ENCODE measurements at regions not wholly inside any gene's neighbourhood (a gene's known extent, or its start where the extent isn't known, plus 50 kb on each side); places are given as distances from the start of the nearest gene placed in this dataset.

- H3K4me1 Mint-ChIP-seq = no peaks in the 10 kb centered on the region
- H3K36me3 Mint-ChIP-seq = no peaks in the 10 kb centered on the region
- H3K9me3 Mint-ChIP-seq = peaks cover 3% of the 10 kb centered on the region
- peaks cover 13% of the 10 kb centered on the region for H3K27me3 Mint-ChIP-seq
- no peak overlapping the region for H3K4me3 Mint-ChIP-seq
- DNase-seq = no peak
- H3K27ac Mint-ChIP-seq = no peak overlapping the region
Measured at GRCh38 chr1:198079432-198079951, 77.3 kb upstream of the NEK7 start.

- H3K27ac Mint-ChIP-seq = no peak overlapping the region
- DNase-seq = no peak
- peaks cover 3% of the 10 kb centered on the region for H3K9me3 Mint-ChIP-seq
- no peaks in the 10 kb centered on the region for H3K36me3 Mint-ChIP-seq
- H3K4me3 Mint-ChIP-seq = no peak overlapping the region
- peaks cover 3% of the 10 kb centered on the region for H3K27me3 Mint-ChIP-seq
- no peaks in the 10 kb centered on the region for H3K4me1 Mint-ChIP-seq
Measured at GRCh38 chr1:198082576-198082975, 74.2 kb upstream of the NEK7 start.

- Mint-ChIP-seq H3K9me3 (peaks cover under 1% of the 10 kb centered on the region), H3K4me3 (no peak overlapping the region), H3K27ac (no peak overlapping the region), H3K27me3 (peaks cover 3% of the 10 kb centered on the region), H3K4me1 (peaks cover 3% of the 10 kb centered on the region), H3K36me3 (no peaks in the 10 kb centered on the region)
- DNase-seq = no peak
Measured at GRCh38 chr1:198083549-198083948, 73.2 kb upstream of the NEK7 start.

- H3K4me1 Mint-ChIP-seq = peaks cover 7% of the 10 kb centered on the region
- H3K36me3 Mint-ChIP-seq = no peaks in the 10 kb centered on the region
- DNase-seq = no peak
- H3K27ac Mint-ChIP-seq = no peak overlapping the region
- H3K27me3 Mint-ChIP-seq = peaks cover 3% of the 10 kb centered on the region
- H3K9me3 Mint-ChIP-seq = no peaks in the 10 kb centered on the region
- no peak overlapping the region for H3K4me3 Mint-ChIP-seq
Measured at GRCh38 chr1:198084241-198084908, 72.4 kb upstream of the NEK7 start.

- no peak overlapping the region for H3K4me3 Mint-ChIP-seq
- H3K27me3 Mint-ChIP-seq = peaks cover 3% of the 10 kb centered on the region
- H3K4me1 Mint-ChIP-seq = peaks cover 7% of the 10 kb centered on the region
- DNase-seq = no peak
- H3K36me3 Mint-ChIP-seq = no peaks in the 10 kb centered on the region
- H3K9me3 Mint-ChIP-seq = no peaks in the 10 kb centered on the region
- no peak overlapping the region for H3K27ac Mint-ChIP-seq
Measured at GRCh38 chr1:198086051-198086745, 70.6 kb upstream of the NEK7 start.

- DNase-seq = no peak
- Mint-ChIP-seq H3K27ac (no peak overlapping the region), H3K4me3 (no peak overlapping the region)
Measured at GRCh38 chr1:198087831-198088230, 69.0 kb upstream of the NEK7 start.

GRCh38 chr1:198088360-198089071 is 68.3 kb upstream of the NEK7 start:
- Mint-ChIP-seq H3K4me3 (no peak overlapping the region), H3K36me3 (no peaks in the 10 kb centered on the region), H3K9me3 (no peaks in the 10 kb centered on the region), H3K4me1 (peaks cover 7% of the 10 kb centered on the region), H3K27ac (peak overlapping the region; percentile 54), H3K27me3 (no peaks in the 10 kb centered on the region)
- DNase-seq = no peak

More at GRCh38 chr1:198087831-198088230, 69.0 kb upstream of the NEK7 start:
- Mint-ChIP-seq H3K4me1 (peaks cover 7% of the 10 kb centered on the region), H3K27me3 (no peaks in the 10 kb centered on the region), H3K36me3 (no peaks in the 10 kb centered on the region), H3K9me3 (no peaks in the 10 kb centered on the region)

- no peak overlapping the region for H3K4me3 Mint-ChIP-seq
- H3K4me1 Mint-ChIP-seq = peaks cover 1% of the 10 kb centered on the region
- no peak overlapping the region for H3K27ac Mint-ChIP-seq
- H3K9me3 Mint-ChIP-seq = no peaks in the 10 kb centered on the region
- DNase-seq = no peak
- H3K36me3 Mint-ChIP-seq = no peaks in the 10 kb centered on the region
- no peaks in the 10 kb centered on the region for H3K27me3 Mint-ChIP-seq
Measured at GRCh38 chr1:198096390-198096789, 60.4 kb upstream of the NEK7 start.

GRCh38 chr1:198099755-198100154 is 57.0 kb upstream of the NEK7 start:
- no peaks in the 10 kb centered on the region for H3K27me3 Mint-ChIP-seq
- no peak overlapping the region for H3K27ac Mint-ChIP-seq
- H3K4me1 Mint-ChIP-seq = peaks cover 19% of the 10 kb centered on the region
- DNase-seq = no peak
- H3K4me3 Mint-ChIP-seq = no peak overlapping the region
- no peaks in the 10 kb centered on the region for H3K9me3 Mint-ChIP-seq
- H3K36me3 Mint-ChIP-seq = no peaks in the 10 kb centered on the region

- no peak for DNase-seq
- no peak overlapping the region for H3K4me3 Mint-ChIP-seq
- H3K27ac Mint-ChIP-seq = no peak overlapping the region
- H3K9me3 Mint-ChIP-seq = no peaks in the 10 kb centered on the region
- H3K36me3 Mint-ChIP-seq = no peaks in the 10 kb centered on the region
- no peaks in the 10 kb centered on the region for H3K27me3 Mint-ChIP-seq
- H3K4me1 Mint-ChIP-seq = peaks cover 19% of the 10 kb centered on the region
Measured at GRCh38 chr1:198101716-198102453, 54.9 kb upstream of the NEK7 start.

- Mint-ChIP-seq H3K27me3 (no peaks in the 10 kb centered on the region), H3K9me3 (no peaks in the 10 kb centered on the region), H3K27ac (peak overlapping the region; percentile 36), H3K4me3 (no peak overlapping the region), H3K36me3 (no peaks in the 10 kb centered on the region), H3K4me1 (peaks cover 19% of the 10 kb centered on the region)
- DNase-seq = no peak
Measured at GRCh38 chr1:198102454-198102827, 54.4 kb upstream of the NEK7 start.

GRCh38 chr1:198105185-198105584 is 51.6 kb upstream of the NEK7 start:
- Mint-ChIP-seq H3K4me1 (peaks cover 19% of the 10 kb centered on the region), H3K27ac (no peak overlapping the region), H3K4me3 (no peak overlapping the region), H3K9me3 (no peaks in the 10 kb centered on the region), H3K27me3 (no peaks in the 10 kb centered on the region), H3K36me3 (no peaks in the 10 kb centered on the region)
- DNase-seq = no peak

- Mint-ChIP-seq H3K4me3 (no peak overlapping the region), H3K27me3 (no peaks in the 10 kb centered on the region), H3K9me3 (no peaks in the 10 kb centered on the region), H3K4me1 (peaks cover 19% of the 10 kb centered on the region), H3K36me3 (no peaks in the 10 kb centered on the region), H3K27ac (no peak overlapping the region)
- DNase-seq = no peak
Measured at GRCh38 chr1:198106011-198106410, 50.8 kb upstream of the NEK7 start.
